Smooth muscle cell (in vitro differentiated cells): ENCODE measurements at regions not wholly inside any gene's neighbourhood (a gene's known extent, or its start where the extent isn't known, plus 50 kb on each side); places are given as distances from the start of the nearest gene placed in this dataset.

Experiments
- DNase-seq: peaks from one replicate; lab custom pipeline; 2025; ENCODE audit not compliant: unreplicated experiment; lab: John Stamatoyannopoulos, UW
- H2AFZ ChIP-seq: fragments of 200-600 bp; sonication (generic); 2 replicates; pipeline ENCODE4 v1.6.0; 2016; ENCODE audit warnings: antibody characterized with exemption, low read depth, mild to moderate bottlenecking
- H3F3A ChIP-seq: fragments of 200-600 bp; sonication (generic); 2 replicates; pipeline ENCODE4 v1.6.0; 2017; ENCODE audit warnings: antibody characterized with exemption, low read depth
- H3K27ac ChIP-seq: fragments of 200-600 bp; sonication (generic); 2 replicates; pipeline ENCODE4 v1.5.1; 2016; ENCODE audit warnings: low read depth, mild to moderate bottlenecking
- H3K27me3 ChIP-seq: fragments of 200-600 bp; sonication (generic); 2 replicates; pipeline ENCODE4 v1.6.1; 2016; ENCODE audit warnings: low read depth, mild to moderate bottlenecking
- H3K36me3 ChIP-seq: fragments of 200-600 bp; sonication (generic); 2 replicates; pipeline ENCODE4 v1.5.1; 2016; ENCODE audit warnings: low read depth
- H3K4me1 ChIP-seq: fragments of 200-600 bp; sonication (generic); 2 replicates; pipeline ENCODE4 v1.5.1; 2016; ENCODE audit warnings: low read depth
- H3K4me2 ChIP-seq: fragments of 200-600 bp; sonication (generic); 2 replicates; pipeline ENCODE4 v1.6.0; 2016; ENCODE audit warnings: mild to moderate bottlenecking
- H3K4me3 ChIP-seq: fragments of 200-600 bp; sonication (generic); 2 replicates; pipeline ENCODE4 v1.5.1; 2016; ENCODE audit warnings: mild to moderate bottlenecking
- H3K79me2 ChIP-seq: fragments of 200-600 bp; sonication (generic); 2 replicates; pipeline ENCODE4 v1.6.0; 2016; ENCODE audit warnings: low read depth, mild to moderate bottlenecking
- H3K9ac ChIP-seq: fragments of 200-600 bp; sonication (generic); 2 replicates; pipeline ENCODE4 v1.6.0; 2016; ENCODE audit warnings: low read depth
- H3K9me3 ChIP-seq: fragments of 200-600 bp; sonication (generic); replicated peaks from 2 replicates; pipeline ENCODE4 v1.5.1; 2016; ENCODE audit warnings: low read depth
- H4K20me1 ChIP-seq: fragments of 200-600 bp; sonication (generic); 2 replicates; pipeline ENCODE4 v1.6.0; 2016; ENCODE audit warnings: low read depth
- CTCF ChIP-seq: fragments of 200-600 bp; sonication (generic); IDR thresholded peaks from 2 replicates; pipeline ENCODE4 v1.5.1; 2017; ENCODE audit warnings: borderline replicate concordance, mild to moderate bottlenecking, antibody characterized with exemption; ENCODE audit not compliant: insufficient read depth, poor library complexity, severe bottlenecking
- WGBS: methylation state at CpG from one replicate; pipeline ENCODE4 v1.1.7; 2016; ENCODE audit warnings: low lambda C conversion rate; 5-methylcytosine and 5-hydroxymethylcytosine counted together

DNA sequence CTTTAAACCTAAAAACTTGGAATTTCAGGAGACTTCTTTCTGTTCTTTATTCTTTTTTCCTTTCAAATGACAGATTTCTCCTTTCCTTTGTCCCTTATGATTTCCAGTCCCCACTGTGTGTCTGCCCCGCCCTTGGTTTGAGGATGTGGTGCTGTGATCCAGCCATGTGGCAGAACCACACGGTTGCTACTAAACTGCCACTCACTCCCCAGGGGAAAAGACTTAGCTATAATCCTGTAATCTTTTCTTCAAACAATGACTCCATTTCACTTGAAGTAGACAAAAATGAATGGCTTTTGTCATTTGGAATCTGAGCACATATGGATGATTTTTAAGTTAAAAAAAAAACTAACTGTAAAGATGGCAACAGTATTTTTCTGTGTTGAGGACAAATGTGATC is 76.2 kb upstream of the STAM2 start:
- 58% methylated on average over 2 of the region's 2 CpGs for WGBS
- no peaks in the 10 kb centered on the region for H3K36me3 ChIP-seq
- H2AFZ ChIP-seq, result no peak overlapping the region
- H3K27me3 ChIP-seq, result no peaks in the 10 kb centered on the region
- H3K4me2 ChIP-seq, result no peak overlapping the region
- no peak overlapping the region for H3K27ac ChIP-seq
- H3K9me3 ChIP-seq, result no peaks in the 10 kb centered on the region
- TF ChIP-seq CTCF, result no peak
- H3K4me1 ChIP-seq, result peaks cover 12% of the 10 kb centered on the region
- no peak overlapping the region for H3K9ac ChIP-seq
- H3K79me2 ChIP-seq, result no peaks in the 10 kb centered on the region
- H4K20me1 ChIP-seq, result no peaks in the 10 kb centered on the region
- H3F3A ChIP-seq, result no peaks in the 10 kb centered on the region
- DNase-seq, result no peak
- no peak overlapping the region for H3K4me3 ChIP-seq

DNA sequence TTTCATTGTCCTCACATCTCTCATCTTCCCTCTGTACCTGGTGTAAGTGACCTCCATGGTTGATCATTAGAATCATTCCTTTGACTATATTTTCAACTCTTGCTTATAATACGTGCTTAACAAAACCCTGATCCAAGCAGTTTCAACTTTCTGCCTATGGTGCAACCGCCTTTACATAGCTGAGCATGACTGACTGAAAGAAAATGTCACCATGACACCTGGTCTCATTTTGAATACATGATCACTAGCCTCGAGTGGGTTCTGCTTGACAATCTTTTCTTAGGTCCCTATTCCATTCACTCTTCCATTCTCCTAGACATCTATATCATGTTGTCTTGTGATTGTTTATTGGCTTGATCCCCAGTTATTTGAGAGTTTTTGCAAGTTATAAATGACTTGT is 78.9 kb upstream of the STAM2 start:
- H3K4me3 ChIP-seq, result no peak overlapping the region
- H2AFZ ChIP-seq, result no peak overlapping the region
- H3K27me3 ChIP-seq, result no peaks in the 10 kb centered on the region
- H4K20me1 ChIP-seq, result no peaks in the 10 kb centered on the region
- 97% methylated on average over 3 of the region's 3 CpGs for WGBS
- no peaks in the 10 kb centered on the region for H3K79me2 ChIP-seq
- no peak overlapping the region for H3K9ac ChIP-seq
- no peaks in the 10 kb centered on the region for H3F3A ChIP-seq
- H3K36me3 ChIP-seq, result no peaks in the 10 kb centered on the region
- no peak overlapping the region for H3K4me2 ChIP-seq
- no peak for DNase-seq
- no peak overlapping the region for H3K27ac ChIP-seq
- H3K9me3 ChIP-seq, result no peaks in the 10 kb centered on the region
- TF ChIP-seq CTCF, result no peak
- H3K4me1 ChIP-seq, result peaks cover 12% of the 10 kb centered on the region

DNA sequence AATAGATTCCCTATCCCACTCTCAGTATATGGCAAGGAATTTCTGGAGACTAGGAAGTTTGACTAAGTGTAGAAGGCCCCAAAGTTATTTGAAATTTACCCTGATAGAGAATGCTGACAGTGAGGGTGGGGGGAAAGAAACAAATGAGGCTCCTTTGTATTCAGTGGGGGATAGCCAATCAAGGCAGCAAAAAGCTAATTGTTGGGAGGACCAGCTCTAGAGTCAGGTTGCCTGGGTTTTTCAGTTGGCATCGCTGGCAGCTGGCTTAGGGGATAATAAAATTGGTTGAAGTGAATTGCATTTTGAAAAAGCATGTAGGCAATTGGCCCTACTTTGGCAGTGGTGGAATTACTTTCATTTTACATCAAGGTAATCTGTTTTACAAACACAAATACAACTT is 79.4 kb upstream of the STAM2 start:
- WGBS, result 95% methylated on average over 1 of the region's 1 CpG
- H3F3A ChIP-seq, result no peaks in the 10 kb centered on the region
- no peak overlapping the region for H3K4me3 ChIP-seq
- no peak overlapping the region for H3K9ac ChIP-seq
- no peak for DNase-seq
- peaks cover 12% of the 10 kb centered on the region for H3K4me1 ChIP-seq
- no peaks in the 10 kb centered on the region for H3K36me3 ChIP-seq
- no peaks in the 10 kb centered on the region for H3K27me3 ChIP-seq
- no peaks in the 10 kb centered on the region for H3K9me3 ChIP-seq
- TF ChIP-seq CTCF, result no peak
- H4K20me1 ChIP-seq, result no peaks in the 10 kb centered on the region
- no peak overlapping the region for H2AFZ ChIP-seq
- no peaks in the 10 kb centered on the region for H3K79me2 ChIP-seq
- H3K4me2 ChIP-seq, result no peak overlapping the region
- H3K27ac ChIP-seq, result no peak overlapping the region

DNA sequence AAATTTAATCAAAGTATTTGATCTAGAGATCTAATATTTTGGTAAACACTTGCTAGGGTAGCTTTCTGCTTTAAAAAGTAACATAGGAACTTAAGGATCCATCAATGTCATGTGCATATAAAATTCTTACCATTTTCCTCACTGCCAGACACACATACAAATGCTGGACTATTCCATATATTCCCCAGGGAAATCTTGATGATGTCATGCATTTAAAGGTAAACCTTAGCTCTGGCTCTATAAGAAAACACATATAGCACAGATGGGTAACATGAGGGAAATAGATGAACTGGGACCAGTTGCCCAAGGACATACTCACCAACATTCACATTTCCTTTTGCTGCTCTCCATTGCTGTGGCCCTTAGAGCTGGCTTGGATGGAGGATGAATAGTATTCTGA is 79.1 kb upstream of the FMNL2 start:
- Histone ChIP-seq H3K9ac (no peak overlapping the region), H2AFZ (no peak overlapping the region), H3K9me3 (no peaks in the 10 kb centered on the region), H3F3A (no peaks in the 10 kb centered on the region), H3K36me3 (no peaks in the 10 kb centered on the region), H4K20me1 (no peaks in the 10 kb centered on the region), H3K27ac (no peak overlapping the region), H3K4me2 (no peak overlapping the region), H3K27me3 (no peaks in the 10 kb centered on the region), H3K79me2 (no peaks in the 10 kb centered on the region), H3K4me1 (peaks cover 12% of the 10 kb centered on the region), H3K4me3 (no peak overlapping the region)
- DNase-seq, result no peak
- TF ChIP-seq CTCF, result no peak
